ENCODE measurements at regions not wholly inside any gene's neighbourhood (a gene's known extent, or its start where the extent isn't known, plus 50 kb on each side); places are given as distances from the start of the nearest gene placed in this dataset.

DNA sequence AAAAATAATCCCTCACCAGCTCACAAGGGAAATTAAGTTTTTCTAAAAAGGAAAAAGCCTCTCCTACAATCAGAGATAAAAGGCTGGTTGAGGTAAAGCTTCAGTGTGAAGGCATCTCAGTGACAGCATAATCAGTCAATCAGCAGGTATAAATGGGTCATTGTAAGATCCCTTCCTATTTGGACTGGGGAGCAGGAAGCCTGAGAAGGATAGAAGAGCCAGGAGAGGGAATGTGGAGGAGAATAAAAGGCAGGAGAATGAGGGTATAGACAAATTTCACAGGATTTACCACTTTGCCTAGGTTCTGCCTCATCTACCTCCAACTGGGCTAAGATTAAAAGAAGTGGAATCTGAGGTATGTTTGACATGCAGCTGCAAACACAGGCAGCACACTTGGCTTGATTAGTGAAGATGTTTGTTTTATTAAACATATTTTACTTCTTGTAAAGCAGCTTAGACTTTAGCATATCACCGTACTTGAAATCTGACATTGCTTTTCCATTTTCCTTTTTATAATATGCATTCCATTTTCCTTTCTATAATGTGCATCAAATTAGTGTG is 479.1 kb upstream of the USP15 start:
- no peak for DNase-seq (ENCODE audit: low read depth)

DNA sequence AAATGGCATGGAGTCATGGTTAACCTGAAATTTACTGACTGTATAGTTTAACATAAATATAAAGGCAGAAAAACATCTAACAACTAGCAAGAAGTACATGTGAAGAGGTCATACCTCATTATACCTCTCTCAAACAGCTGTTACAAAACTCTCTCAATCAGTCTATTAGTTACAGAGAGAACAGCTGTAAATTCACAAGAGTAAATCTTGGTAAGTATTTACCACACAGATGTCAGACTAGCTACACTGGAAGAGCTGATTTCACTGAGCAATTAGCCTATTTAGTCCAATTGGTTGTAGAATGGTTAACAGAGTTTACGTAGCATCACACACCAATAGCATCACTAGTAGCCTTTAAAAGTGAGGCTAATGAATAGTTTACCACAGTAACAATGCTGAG is 463.4 kb upstream of the USP15 start:
- no peak for DNase-seq (ENCODE audit: low read depth)

DNA sequence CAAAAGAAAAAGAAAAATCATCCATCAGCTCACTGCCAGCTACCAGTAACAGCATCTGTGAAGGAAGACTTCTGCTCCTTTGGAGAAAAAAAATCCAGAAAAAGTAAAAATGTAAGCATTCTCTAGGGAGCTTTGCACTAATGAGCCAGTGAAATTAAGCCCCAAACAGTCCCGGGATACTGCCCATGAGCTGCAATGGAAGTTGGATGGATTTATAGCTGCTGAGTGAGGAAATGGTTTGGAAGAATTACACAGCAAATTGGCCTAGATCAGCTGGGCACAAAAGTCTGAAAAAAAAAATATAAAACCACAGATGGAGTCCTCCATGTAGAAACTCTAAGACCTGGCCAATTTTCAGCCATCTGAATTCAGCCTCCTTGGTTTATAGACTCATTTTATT is 462.9 kb upstream of the USP15 start:
- DNase-seq (ENCODE audit: low read depth), result no peak

DNA sequence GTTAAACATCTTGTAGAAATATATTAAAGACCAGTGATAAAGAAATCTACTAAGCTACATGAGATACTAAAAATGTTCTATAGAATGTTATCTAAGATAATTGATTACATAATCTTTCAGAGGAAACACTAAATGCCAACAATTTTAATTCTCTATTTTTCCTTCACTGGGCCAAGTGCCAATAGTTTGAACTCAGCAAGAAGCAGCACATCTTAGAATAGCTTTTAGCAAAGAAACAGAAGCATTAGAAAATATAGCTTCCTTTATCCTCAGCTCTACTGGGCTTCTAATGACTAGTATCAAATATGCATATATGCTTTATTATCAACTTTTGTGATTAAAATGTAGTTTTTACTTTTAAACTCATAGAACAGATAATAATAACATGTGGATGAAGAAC is 461.4 kb upstream of the USP15 start:
- DNase-seq (ENCODE audit: low read depth), result no peak

DNA sequence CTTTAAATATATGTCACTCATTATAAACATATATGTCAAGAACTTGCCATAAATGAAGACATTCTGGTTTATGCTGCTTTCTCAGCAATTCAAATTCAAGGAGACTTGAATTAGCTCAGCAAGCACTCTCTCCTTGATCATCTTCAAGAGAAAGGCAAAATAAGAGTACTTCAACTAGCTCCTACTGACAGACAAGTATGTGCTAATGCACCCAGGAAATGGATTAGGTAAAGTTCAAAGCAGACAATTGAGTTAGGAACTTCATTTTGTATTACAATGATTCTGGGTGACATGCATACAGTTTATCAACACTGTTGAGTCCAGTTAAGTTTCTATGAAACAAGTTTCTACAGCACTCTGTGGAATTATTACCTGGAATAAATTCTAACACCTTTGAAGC is 455.9 kb upstream of the USP15 start:
- no peak for DNase-seq (ENCODE audit: low read depth)

DNA sequence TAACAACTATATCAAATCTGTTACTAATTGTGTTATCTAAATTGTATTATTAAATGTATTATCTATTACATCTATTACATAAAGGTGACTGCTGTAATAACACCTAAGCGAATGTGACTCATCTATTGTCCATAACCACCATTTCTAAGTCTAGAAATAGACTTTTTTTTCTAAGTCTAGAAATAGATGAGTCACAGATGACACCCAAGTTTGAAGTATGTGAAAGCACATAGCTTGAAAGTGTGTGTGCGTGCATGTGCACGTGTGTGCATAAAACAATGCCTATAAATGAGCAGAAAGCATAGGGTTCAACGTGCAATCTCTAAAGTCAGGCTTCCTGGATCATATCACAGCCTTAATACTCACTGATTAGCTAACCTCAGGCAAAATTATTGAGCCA is 451.3 kb upstream of the USP15 start:
- no peak for DNase-seq (ENCODE audit: low read depth)

DNA sequence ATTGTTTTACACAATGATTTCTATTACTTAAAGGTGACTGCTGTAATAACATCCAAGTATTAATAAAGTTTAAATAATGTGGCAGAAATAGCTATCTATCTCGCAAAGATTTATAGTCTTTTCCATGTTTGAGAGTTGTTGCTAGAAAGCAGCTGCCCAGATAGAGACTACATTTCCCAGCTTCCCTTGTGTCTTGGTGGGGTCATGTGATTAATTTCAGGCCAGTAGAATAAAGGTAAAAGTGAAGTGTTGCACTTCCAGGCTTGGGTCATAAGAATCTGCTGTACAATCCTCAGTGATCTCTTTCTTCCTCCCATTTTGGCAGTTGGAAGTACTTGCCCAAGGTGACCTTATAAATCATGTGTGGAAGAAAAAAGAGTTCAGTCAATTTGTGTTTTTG is 449.7 kb upstream of the USP15 start:
- DNase-seq (ENCODE audit: low read depth), result no peak

GRCh38 chr12:61821381-61821780 is 438.8 kb upstream of the USP15 start:
- DNase-seq (ENCODE audit: low read depth), result no peak

GRCh38 chr12:61823102-61823501 is 437.1 kb upstream of the USP15 start:
- no peak for DNase-seq (ENCODE audit: low read depth)

- no peak for DNase-seq (ENCODE audit: low read depth)
Observed at GRCh38 chr12:61846765-61847164, 413.4 kb upstream of the USP15 start.

- DNase-seq (ENCODE audit: low read depth), result no peak
Observed at GRCh38 chr12:61848893-61849292, 411.3 kb upstream of the USP15 start.

DNA sequence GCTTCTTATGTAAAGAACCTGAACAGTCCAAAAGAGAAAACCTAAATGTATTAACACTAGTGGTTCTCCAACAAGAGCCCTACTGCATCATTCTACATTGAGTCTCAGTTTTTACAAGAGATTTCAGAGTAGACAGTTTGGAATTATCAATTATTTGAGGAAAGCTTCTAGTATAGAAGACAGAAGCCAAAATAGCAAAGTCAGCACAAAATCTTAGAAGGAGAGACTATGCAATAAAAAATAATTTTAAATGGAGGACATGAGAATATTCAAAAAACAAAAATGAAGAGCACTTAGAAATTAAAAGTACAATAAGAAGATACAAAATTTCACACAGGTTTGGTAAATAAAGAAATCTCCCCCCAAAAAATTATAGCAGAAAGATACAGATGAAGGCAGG is 406.3 kb upstream of the USP15 start:
- no peak for DNase-seq (ENCODE audit: low read depth)

DNA sequence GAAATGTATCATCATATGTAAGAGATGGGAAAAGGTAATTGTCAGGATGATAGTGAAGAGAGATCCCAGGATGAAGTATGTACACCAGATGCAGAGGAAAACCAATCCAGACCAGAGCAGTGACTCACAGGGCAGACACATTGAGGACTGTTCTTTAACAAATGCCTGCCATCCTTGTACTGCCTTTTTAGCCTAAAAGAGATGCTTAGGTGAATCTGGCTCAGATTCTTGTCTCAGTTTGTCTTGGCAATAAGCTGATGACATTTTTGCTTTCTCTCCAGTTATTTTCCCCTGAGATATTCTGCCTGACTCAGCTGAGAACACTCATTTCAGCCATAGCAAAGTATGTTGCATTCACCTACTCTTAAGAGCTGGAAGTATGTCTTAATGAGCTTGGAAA is 405.3 kb upstream of the USP15 start:
- DNase-seq (ENCODE audit: low read depth), result no peak

- no peak for DNase-seq (ENCODE audit: low read depth)
Observed at GRCh38 chr12:61857968-61858367, 402.2 kb upstream of the USP15 start.

DNA sequence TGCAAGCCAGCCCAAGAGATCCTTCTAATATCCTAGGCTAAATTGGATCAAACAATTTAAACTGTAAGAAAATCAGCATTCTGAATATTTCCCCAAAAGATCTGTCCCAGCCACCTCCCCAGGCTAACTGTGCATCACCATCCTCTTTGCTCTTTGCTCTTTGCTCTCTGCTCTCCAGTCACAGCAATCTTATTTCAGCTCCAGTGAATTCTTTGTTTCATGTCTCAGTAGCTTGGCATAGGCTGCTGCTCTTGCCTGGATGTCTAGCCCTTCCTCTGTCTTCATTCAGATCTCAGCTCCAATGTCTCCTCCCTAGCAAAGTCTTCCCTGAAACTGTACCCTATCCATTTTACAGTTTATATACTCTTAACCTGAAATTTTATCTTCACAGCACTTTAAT is 399.8 kb upstream of the USP15 start:
- no peak for DNase-seq (ENCODE audit: low read depth)

- DNase-seq (ENCODE audit: low read depth), result no peak
Observed at GRCh38 chr12:61862986-61863385, 397.2 kb upstream of the USP15 start.

DNA sequence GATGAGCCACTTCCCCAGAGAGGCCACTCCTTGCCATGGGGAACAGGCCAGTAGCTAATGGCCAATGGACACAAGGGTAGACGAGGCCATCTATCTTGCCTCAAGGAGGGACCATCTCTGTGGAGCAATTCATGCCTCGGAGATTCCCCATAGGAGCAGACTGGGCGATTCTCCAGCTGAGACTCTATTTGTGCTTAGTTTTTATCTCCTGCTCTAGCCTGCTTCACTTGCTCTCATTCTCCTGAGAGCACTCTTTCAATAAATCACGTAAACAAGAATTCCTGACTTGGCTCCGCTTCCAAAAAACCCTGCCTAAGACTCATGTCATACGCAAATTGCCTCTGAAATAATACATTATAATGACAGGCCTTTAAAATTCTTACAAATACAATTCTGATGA is 396.4 kb upstream of the USP15 start:
- DNase-seq (ENCODE audit: low read depth), result no peak

- no peak for DNase-seq (ENCODE audit: low read depth)
Observed at GRCh38 chr12:61869796-61870195, 390.4 kb upstream of the USP15 start.

DNA sequence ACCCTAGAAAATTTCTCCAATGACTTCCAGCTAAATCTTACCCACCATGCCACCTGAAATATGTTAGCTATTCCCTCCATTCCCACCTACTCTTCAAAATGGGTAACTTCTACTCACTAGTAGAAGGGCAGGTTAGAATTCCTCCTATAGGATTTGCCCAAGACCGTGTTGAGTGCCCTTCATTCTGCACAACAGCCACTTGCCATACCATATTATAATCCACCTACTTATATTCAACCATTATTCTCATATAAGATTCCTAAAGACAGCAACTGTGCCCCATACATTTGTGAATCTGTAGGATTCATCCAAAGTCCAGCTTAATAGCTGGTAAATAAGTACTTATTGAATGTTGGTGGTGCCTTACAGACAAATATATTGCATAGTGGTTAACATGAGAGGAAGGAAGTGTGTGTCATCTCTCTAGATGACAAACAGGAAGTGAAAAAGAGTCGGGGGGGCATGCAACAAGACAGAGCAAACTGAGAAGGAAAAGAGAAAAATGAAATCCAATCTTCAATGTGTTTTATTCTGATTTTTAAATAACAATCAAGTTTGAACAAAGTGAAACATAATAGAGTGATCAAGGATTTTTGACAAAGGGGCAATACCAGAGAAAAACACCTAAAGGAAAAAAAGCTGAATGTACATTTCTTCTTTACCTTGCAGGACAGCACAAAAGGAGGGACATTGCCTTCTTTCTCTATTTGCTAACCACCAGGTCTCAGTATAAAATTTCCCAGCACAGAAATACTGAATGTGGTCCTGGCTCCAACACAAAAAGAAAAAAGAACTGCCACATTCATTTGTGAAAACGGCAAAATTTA is 389.3 kb upstream of the USP15 start:
- DNase-seq (ENCODE audit: low read depth), result no peak

- no peak for DNase-seq (ENCODE audit: low read depth)
Observed at GRCh38 chr12:61871485-61871810, 388.8 kb upstream of the USP15 start.

- DNase-seq (ENCODE audit: low read depth), result no peak
Observed at GRCh38 chr12:61879229-61879628, 381.0 kb upstream of the USP15 start.

- DNase-seq (ENCODE audit: low read depth), result no peak
Observed at GRCh38 chr12:61880186-61880585, 380.0 kb upstream of the USP15 start.

DNA sequence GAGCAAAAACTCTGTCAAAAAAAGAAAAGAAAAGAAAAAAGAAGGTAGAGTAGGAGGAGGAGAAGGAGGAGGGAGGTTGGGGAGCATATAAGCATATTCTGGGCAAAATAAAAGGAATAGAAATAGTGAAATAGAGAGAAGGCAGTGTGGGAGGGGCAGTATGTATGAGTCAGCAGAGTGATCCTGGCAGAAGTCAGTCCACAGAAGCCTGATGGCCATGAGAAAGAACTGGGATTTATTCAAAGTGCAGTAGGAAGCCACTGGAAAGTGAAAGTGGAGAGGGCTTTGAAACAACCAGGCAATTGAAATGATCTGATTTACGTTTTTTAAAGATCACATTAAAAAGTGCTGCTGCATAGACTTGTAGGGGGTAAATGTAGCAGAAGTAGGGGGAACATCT is 368.6 kb upstream of the USP15 start:
- no peak for DNase-seq (ENCODE audit: low read depth)

- DNase-seq (ENCODE audit: low read depth), result no peak
Observed at GRCh38 chr12:61894168-61894567, 366.0 kb upstream of the USP15 start.

Data from amniotic epithelial cell (primary cell).